ENCODE measurements at regions not wholly inside any gene's neighbourhood (a gene's known extent, or its start where the extent isn't known, plus 50 kb on each side); places are given as distances from the start of the nearest gene placed in this dataset.

DNA sequence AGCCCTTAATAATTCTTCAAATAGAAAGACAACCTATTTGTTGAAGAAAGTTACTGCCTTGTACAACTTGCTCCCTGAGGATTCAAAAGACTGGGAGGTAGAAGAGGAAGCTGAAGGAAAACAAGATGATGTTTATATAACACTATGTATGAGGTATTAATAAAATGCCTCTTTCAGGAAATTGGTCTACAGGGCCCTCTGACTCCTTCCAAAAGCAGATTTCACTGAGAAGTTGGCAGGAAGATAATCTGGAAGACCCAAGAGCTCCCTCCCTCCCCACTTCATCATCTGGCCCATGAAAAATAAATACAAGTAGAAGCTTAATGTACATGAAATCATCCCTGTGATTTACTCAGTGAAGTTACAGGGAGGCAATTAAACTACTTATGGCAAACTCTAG is 107.5 kb upstream of the MAGEC2 start:
- Mint-ChIP-seq H3K27ac (ENCODE audit: unreplicated experiment) (no peak overlapping the region), H3K36me3 (ENCODE audit: low read depth, unreplicated experiment) (no peaks in the 10 kb centered on the region), H3K4me1 (ENCODE audit: low read depth, unreplicated experiment) (no peaks in the 10 kb centered on the region), H3K9me3 (ENCODE audit: unreplicated experiment) (no peaks in the 10 kb centered on the region), H3K27me3 (ENCODE audit: low read depth, unreplicated experiment) (no peaks in the 10 kb centered on the region), H3K4me3 (ENCODE audit: unreplicated experiment) (no peak overlapping the region)
- H3K36me3 ChIP-seq (ENCODE audit: insufficient read depth, low read length): no peaks in the 10 kb centered on the region
- H2AFZ ChIP-seq (ENCODE audit: low read depth, low read length): no peak overlapping the region
- H3K9me3 ChIP-seq (ENCODE audit: insufficient read depth, low read depth, low read length): no peaks in the 10 kb centered on the region
- H3K79me2 ChIP-seq (ENCODE audit: insufficient read depth, low read length): no peaks in the 10 kb centered on the region
- H3K9ac ChIP-seq (ENCODE audit: low read length): no peak overlapping the region
- TF ChIP-seq EZH2 (IDR thresholded peaks at IDR 0.05; ENCODE audit: insufficient read depth, low read length): no peak
- FAIRE-seq: peak; percentile 39
- H3K4me1 ChIP-seq (ENCODE audit: insufficient read depth, low read length): no peaks in the 10 kb centered on the region
- H4K20me1 ChIP-seq (ENCODE audit: insufficient read depth, low read length): no peaks in the 10 kb centered on the region
- H3K4me2 ChIP-seq (ENCODE audit: low read length): no peak overlapping the region
- no peaks in the 10 kb centered on the region for H3K27me3 ChIP-seq (ENCODE audit: insufficient read depth, low read length)
- H3K27ac ChIP-seq (ENCODE audit: low read depth, low read length): no peak overlapping the region
- DNase-seq (ENCODE audit: low read depth): no peak
- H3K4me3 ChIP-seq (ENCODE audit: insufficient read depth, low read depth, low read length): no peak overlapping the region

DNA sequence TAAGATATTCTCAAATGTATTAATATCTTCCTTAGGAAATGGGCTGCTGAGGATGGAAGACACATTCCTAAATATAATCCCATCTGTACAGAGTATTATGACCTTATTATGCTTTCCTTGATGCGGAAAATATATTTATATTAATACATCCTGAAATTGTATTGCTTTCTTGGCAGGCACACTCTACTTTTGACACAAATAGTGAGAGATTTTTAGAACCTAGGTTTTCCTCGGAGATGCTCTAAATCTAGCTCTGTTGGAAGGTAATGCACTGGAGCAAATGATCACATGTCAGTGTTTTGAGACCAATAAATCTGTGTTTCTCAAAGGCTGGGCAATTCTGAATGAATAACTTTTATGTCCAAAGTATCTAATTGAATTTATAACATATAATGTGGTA is 94.3 kb upstream of the MAGEC2 start:
- H3K4me1 ChIP-seq (ENCODE audit: insufficient read depth, low read length): no peaks in the 10 kb centered on the region
- Mint-ChIP-seq H3K4me1 (ENCODE audit: low read depth, unreplicated experiment) (no peaks in the 10 kb centered on the region), H3K27ac (ENCODE audit: unreplicated experiment) (no peak overlapping the region), H3K4me3 (ENCODE audit: unreplicated experiment) (no peak overlapping the region), H3K27me3 (ENCODE audit: low read depth, unreplicated experiment) (no peaks in the 10 kb centered on the region), H3K9me3 (ENCODE audit: unreplicated experiment) (no peaks in the 10 kb centered on the region), H3K36me3 (ENCODE audit: low read depth, unreplicated experiment) (no peaks in the 10 kb centered on the region)
- no peak overlapping the region for H2AFZ ChIP-seq (ENCODE audit: low read depth, low read length)
- H3K27me3 ChIP-seq (ENCODE audit: insufficient read depth, low read length): no peaks in the 10 kb centered on the region
- no peaks in the 10 kb centered on the region for H3K36me3 ChIP-seq (ENCODE audit: insufficient read depth, low read length)
- FAIRE-seq: no peak
- H3K4me2 ChIP-seq (ENCODE audit: low read length): no peak overlapping the region
- TF ChIP-seq CTCF (IDR thresholded peaks at IDR 0.05; ENCODE audit: insufficient read depth, low read depth, low read length) (no peak), EZH2 (IDR thresholded peaks at IDR 0.05; ENCODE audit: insufficient read depth, low read length) (no peak)
- no peak overlapping the region for H3K27ac ChIP-seq (ENCODE audit: low read depth, low read length)
- no peaks in the 10 kb centered on the region for H3K9me3 ChIP-seq (ENCODE audit: insufficient read depth, low read depth, low read length)
- H3K79me2 ChIP-seq (ENCODE audit: insufficient read depth, low read length): no peaks in the 10 kb centered on the region
- no peak overlapping the region for H3K9ac ChIP-seq (ENCODE audit: low read length)
- DNase-seq (ENCODE audit: low read depth): no peak
- H3K4me3 ChIP-seq (ENCODE audit: insufficient read depth, low read depth, low read length): no peak overlapping the region
- H4K20me1 ChIP-seq (ENCODE audit: insufficient read depth, low read length): no peaks in the 10 kb centered on the region

DNA sequence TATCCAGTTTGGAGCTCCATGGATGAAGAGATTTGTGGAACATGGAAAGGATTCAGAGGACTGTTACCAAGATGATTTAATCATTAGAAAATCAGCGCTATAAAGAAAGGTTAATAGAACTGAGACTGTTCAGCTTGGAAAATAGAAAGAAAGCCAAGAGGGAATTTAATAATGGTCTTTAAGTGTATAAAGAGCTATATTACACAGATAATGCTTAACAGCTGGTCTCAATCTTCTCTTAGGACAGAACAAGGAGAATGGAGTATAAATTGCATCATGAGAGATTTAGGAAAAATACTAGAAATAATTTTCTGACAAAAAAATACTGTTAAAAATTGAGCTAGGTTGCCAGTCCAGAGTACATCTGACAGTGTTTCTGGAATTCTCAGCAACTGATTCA is 91.3 kb upstream of the MAGEC2 start:
- Histone ChIP-seq H3K79me2 (ENCODE audit: insufficient read depth, low read length) (no peaks in the 10 kb centered on the region), H3K9me3 (ENCODE audit: insufficient read depth, low read depth, low read length) (no peaks in the 10 kb centered on the region), H3K4me1 (ENCODE audit: insufficient read depth, low read length) (no peaks in the 10 kb centered on the region), H3K4me2 (ENCODE audit: low read length) (no peak overlapping the region), H2AFZ (ENCODE audit: low read depth, low read length) (no peak overlapping the region), H3K9ac (ENCODE audit: low read length) (no peak overlapping the region), H3K27me3 (ENCODE audit: insufficient read depth, low read length) (no peaks in the 10 kb centered on the region), H3K36me3 (ENCODE audit: insufficient read depth, low read length) (no peaks in the 10 kb centered on the region), H3K27ac (ENCODE audit: low read depth, low read length) (no peak overlapping the region), H4K20me1 (ENCODE audit: insufficient read depth, low read length) (no peaks in the 10 kb centered on the region), H3K4me3 (ENCODE audit: insufficient read depth, low read depth, low read length) (no peak overlapping the region)
- no peaks in the 10 kb centered on the region for H3K9me3 Mint-ChIP-seq (ENCODE audit: unreplicated experiment)
- TF ChIP-seq CTCF (IDR thresholded peaks at IDR 0.05; ENCODE audit: insufficient read depth, low read depth, low read length): no peak
- no peak for TF ChIP-seq EZH2 (IDR thresholded peaks at IDR 0.05; ENCODE audit: insufficient read depth, low read length)
- H3K27me3 Mint-ChIP-seq (ENCODE audit: low read depth, unreplicated experiment): no peaks in the 10 kb centered on the region
- no peaks in the 10 kb centered on the region for H3K4me1 Mint-ChIP-seq (ENCODE audit: low read depth, unreplicated experiment)
- FAIRE-seq (no peak), DNase-seq (ENCODE audit: low read depth) (no peak)
- H3K36me3 Mint-ChIP-seq (ENCODE audit: low read depth, unreplicated experiment): no peaks in the 10 kb centered on the region
- H3K27ac Mint-ChIP-seq (ENCODE audit: unreplicated experiment): no peak overlapping the region
- H3K4me3 Mint-ChIP-seq (ENCODE audit: unreplicated experiment): no peak overlapping the region

All from astrocyte (in vitro differentiated cells and primary cell).